ENCODE measurements at regions not wholly inside any gene's neighbourhood (a gene's known extent, or its start where the extent isn't known, plus 50 kb on each side); places are given as distances from the start of the nearest gene placed in this dataset.

DNA sequence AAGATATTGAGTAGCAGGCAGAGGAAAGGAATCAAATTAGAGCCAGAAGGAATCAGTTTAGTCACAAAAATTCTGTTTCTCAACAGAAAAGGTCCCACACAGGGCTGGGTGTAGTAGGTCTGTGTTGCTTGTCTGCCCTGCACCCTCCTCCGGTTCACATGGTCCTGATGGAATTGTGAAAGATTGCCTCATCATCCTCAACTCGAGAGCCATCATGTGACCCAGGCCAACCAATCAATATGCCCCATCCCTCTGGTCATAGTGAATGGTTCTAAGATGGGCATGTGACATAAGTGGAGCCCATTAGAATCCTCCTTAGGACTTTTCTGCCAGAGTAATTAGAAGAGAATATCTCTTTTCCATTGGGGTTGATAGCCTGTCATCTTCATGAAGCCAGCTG is 56.7 kb upstream of the RAD23B start:
- no peaks in the 10 kb centered on the region for H3K27me3 Mint-ChIP-seq (ENCODE audit: low read depth, poor library complexity)
- H3K4me3 Mint-ChIP-seq: no peak overlapping the region
- H3K9me3 Mint-ChIP-seq: no peaks in the 10 kb centered on the region
- TF ChIP-seq, protein P1, sequence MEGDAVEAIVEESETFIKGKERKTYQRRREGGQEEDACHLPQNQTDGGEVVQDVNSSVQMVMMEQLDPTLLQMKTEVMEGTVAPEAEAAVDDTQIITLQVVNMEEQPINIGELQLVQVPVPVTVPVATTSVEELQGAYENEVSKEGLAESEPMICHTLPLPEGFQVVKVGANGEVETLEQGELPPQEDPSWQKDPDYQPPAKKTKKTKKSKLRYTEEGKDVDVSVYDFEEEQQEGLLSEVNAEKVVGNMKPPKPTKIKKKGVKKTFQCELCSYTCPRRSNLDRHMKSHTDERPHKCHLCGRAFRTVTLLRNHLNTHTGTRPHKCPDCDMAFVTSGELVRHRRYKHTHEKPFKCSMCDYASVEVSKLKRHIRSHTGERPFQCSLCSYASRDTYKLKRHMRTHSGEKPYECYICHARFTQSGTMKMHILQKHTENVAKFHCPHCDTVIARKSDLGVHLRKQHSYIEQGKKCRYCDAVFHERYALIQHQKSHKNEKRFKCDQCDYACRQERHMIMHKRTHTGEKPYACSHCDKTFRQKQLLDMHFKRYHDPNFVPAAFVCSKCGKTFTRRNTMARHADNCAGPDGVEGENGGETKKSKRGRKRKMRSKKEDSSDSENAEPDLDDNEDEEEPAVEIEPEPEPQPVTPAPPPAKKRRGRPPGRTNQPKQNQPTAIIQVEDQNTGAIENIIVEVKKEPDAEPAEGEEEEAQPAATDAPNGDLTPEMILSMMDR (IDR thresholded peaks at IDR 0.05): no peak
- H3K27ac Mint-ChIP-seq: no peak overlapping the region
- peaks cover 32% of the 10 kb centered on the region for H3K4me1 Mint-ChIP-seq
- DNase-seq: no peak
- no peaks in the 10 kb centered on the region for H3K36me3 Mint-ChIP-seq (ENCODE audit: low read depth)

- no peak for DNase-seq
- H3K27ac Mint-ChIP-seq: no peak overlapping the region
- peaks cover 19% of the 10 kb centered on the region for H3K4me1 Mint-ChIP-seq
- peaks cover under 1% of the 10 kb centered on the region for H3K27me3 Mint-ChIP-seq (ENCODE audit: low read depth, poor library complexity)
- TF ChIP-seq, protein P1 (IDR thresholded peaks at IDR 0.05): no peak
- no peaks in the 10 kb centered on the region for H3K9me3 Mint-ChIP-seq
- H3K4me3 Mint-ChIP-seq: no peak overlapping the region
- no peaks in the 10 kb centered on the region for H3K36me3 Mint-ChIP-seq (ENCODE audit: low read depth)
Measured at GRCh38 chr9:107227774-107228173, 55.3 kb upstream of the RAD23B start.

DNA sequence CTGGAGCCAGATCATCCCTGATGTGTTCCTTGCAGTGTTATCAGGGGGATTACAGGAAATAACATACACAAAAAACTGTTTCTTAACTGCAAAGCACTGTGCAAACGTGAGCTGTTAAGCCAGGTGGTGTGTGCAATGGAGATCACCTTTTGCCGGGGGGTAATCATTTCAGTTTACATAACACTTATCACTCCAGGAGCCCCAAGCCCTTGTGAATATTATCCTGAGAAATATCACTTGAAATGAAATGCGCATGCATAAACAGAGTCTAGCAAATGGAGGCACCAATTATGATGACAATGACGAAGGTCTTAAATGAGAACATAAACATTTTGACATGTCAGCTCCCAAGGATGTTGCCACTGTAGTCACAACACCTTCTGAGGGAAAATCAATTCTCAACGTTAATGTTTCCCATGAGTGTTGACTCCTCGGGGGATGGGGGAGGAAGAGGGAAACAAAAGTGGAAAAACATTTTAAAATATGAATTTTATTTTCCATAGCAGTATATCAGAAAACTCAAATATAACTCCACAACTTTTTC is 54.5 kb upstream of the RAD23B start:
- no peak overlapping the region for H3K4me3 Mint-ChIP-seq
- DNase-seq: no peak
- H3K4me1 Mint-ChIP-seq: peaks cover 19% of the 10 kb centered on the region
- no peaks in the 10 kb centered on the region for H3K36me3 Mint-ChIP-seq (ENCODE audit: low read depth)
- no peak overlapping the region for H3K27ac Mint-ChIP-seq
- TF ChIP-seq, protein P1 (IDR thresholded peaks at IDR 0.05): no peak
- no peaks in the 10 kb centered on the region for H3K9me3 Mint-ChIP-seq
- peaks cover 3% of the 10 kb centered on the region for H3K27me3 Mint-ChIP-seq (ENCODE audit: low read depth, poor library complexity)

GRCh38 chr9:107229241-107229741 is 53.8 kb upstream of the RAD23B start:
- no peak for DNase-seq
- no peak overlapping the region for H3K27ac Mint-ChIP-seq

More at GRCh38 chr9:107229241-107229741, 53.8 kb upstream of the RAD23B start:
- H3K36me3 Mint-ChIP-seq (ENCODE audit: low read depth): no peaks in the 10 kb centered on the region
- H3K27me3 Mint-ChIP-seq (ENCODE audit: low read depth, poor library complexity): peaks cover 3% of the 10 kb centered on the region
- H3K4me1 Mint-ChIP-seq: peaks cover 19% of the 10 kb centered on the region
- no peaks in the 10 kb centered on the region for H3K9me3 Mint-ChIP-seq
- TF ChIP-seq, protein P1 (IDR thresholded peaks at IDR 0.05): no peak
- H3K4me3 Mint-ChIP-seq: no peak overlapping the region

Measured in nephron progenitor cell (in vitro differentiated cells).